A549 (cell line): ENCODE measurements at regions not wholly inside any gene's neighbourhood (a gene's known extent, or its start where the extent isn't known, plus 50 kb on each side); places are given as distances from the start of the nearest gene placed in this dataset.

Experiments used
- ATAC-seq, 2 experiments: fragments of 200-7000 bp in 1 of 2; fragments of >200 bp in 1 of 2; cut with Nextera tagmentation in 1 of 2; cut with Tn5 transposase in 1 of 2; 3 replicates each; pipeline versions ENCODE4 v1.8.0 to v1.9.1; 2018 to 2020; ENCODE audit warnings: mild to moderate bottlenecking in 1 of 2, moderate library complexity in 1 of 2
- CTCF ChIA-PET: fragments of 300-600 bp; sonication (Branson Sonifier 250); formaldehyde crosslinking; extraction: SDS; loops from one replicate; lab custom pipeline; 2021; ENCODE audit warnings: antibody characterized with exemption, inconsistent platforms; lab: Yijun Ruan, JAX
- POLR2A ChIA-PET: fragments of 350-600 bp; formaldehyde crosslinking; extraction: SDS; loops from one replicate; lab custom pipeline; 2021; ENCODE audit warnings: antibody characterized with exemption, inconsistent platforms; lab: Yijun Ruan, JAX
- DNase-seq, 2 experiments: peaks; one replicate each; pipeline versions ENCODE4 v3.0.0 to v3.0.0-alpha.2; 2011 to 2016; ENCODE audit warnings: low read depth in 1 of 2, low spot score in 1 of 2
- FAIRE-seq: peaks from 2 replicates; lab custom pipeline; 2011; peaks lifted over from hg19 to GRCh38; lab: Jason Lieb, UNC
- H3K27ac ChIP-seq, 2 experiments: fragments of >200 bp; sonication (Bioruptor Twin); formaldehyde crosslinking; 3 replicates each; pipeline ENCODE4 v1.5.1; 2016 to 2017
- H3K4me1 ChIP-seq: fragments of >200 bp; sonication (Bioruptor Twin); formaldehyde crosslinking; 3 replicates; pipeline ENCODE4 v1.6.1; 2016
- H3K4me2 ChIP-seq: fragments of >200 bp; sonication (Bioruptor Twin); formaldehyde crosslinking; 3 replicates; pipeline ENCODE4 v1.6.1; 2016
- H3K4me3 ChIP-seq: fragments of >200 bp; sonication (Bioruptor Twin); formaldehyde crosslinking; 3 replicates; pipeline ENCODE4 v1.5.1; 2016
- H3K9me3 ChIP-seq: fragments of >200 bp; sonication (Bioruptor Twin); formaldehyde crosslinking; 3 replicates; pipeline ENCODE4 v1.6.1; 2016
- CBX2 ChIP-seq: fragments of 200-600 bp; sonication (generic); IDR thresholded peaks from 2 replicates; pipeline ENCODE4 v1.6.1; 2016; ENCODE audit warnings: low read depth, mild to moderate bottlenecking, borderline replicate concordance
- CBX8 ChIP-seq: fragments of 200-600 bp; sonication (generic); IDR thresholded peaks from 2 replicates; pipeline ENCODE4 v1.6.1; 2016
- CHD4 ChIP-seq: fragments of 200-600 bp; sonication (generic); IDR thresholded peaks from 2 replicates; pipeline ENCODE4 v1.6.1; 2016; ENCODE audit warnings: antibody characterized with exemption, mild to moderate bottlenecking, borderline replicate concordance
- EHF ChIP-seq: fragments of 250-450 bp; sonication (Bioruptor Pico); IDR thresholded peaks from 2 replicates; pipeline ENCODE4 v1.5.0; 2020; ENCODE audit warnings: mild to moderate bottlenecking
- ELK1 ChIP-seq: fragments of 150-350 bp; IDR thresholded peaks from 2 replicates; pipeline ENCODE4 v1.6.1; 2014; ENCODE audit warnings: low read depth, mild to moderate bottlenecking, low read length
- ESRRA ChIP-seq: fragments of 150-350 bp; IDR thresholded peaks from 2 replicates; pipeline ENCODE4 v1.6.1; 2014; ENCODE audit warnings: mild to moderate bottlenecking, low read length, borderline replicate concordance
- FOXS1 ChIP-seq: fragments of 250-450 bp; sonication (Bioruptor Pico); IDR thresholded peaks from 2 replicates; pipeline ENCODE4 v1.5.0; 2020; ENCODE audit warnings: mild to moderate bottlenecking, moderate library complexity
- HEYL ChIP-seq: fragments of 250-450 bp; sonication (Bioruptor Pico); IDR thresholded peaks from 2 replicates; pipeline ENCODE4 v1.8.0; 2021; ENCODE audit warnings: mild to moderate bottlenecking, moderate library complexity
- KDM1A ChIP-seq: fragments of 200-600 bp; sonication (generic); IDR thresholded peaks from 2 replicates; pipeline ENCODE4 v1.6.1; 2016; ENCODE audit warnings: low read depth, mild to moderate bottlenecking
- KDM5A ChIP-seq: fragments of 200-600 bp; sonication (generic); IDR thresholded peaks from 2 replicates; pipeline ENCODE4 v1.6.1; 2016; ENCODE audit warnings: antibody characterized with exemption, mild to moderate bottlenecking
- MAZ ChIP-seq: fragments of 150-350 bp; IDR thresholded peaks from 2 replicates; pipeline ENCODE4 v1.6.1; 2014; ENCODE audit warnings: antibody characterized with exemption, low read depth, low read length, borderline replicate concordance
- NFE2L2 ChIP-seq: fragments of 150-350 bp; conservative IDR thresholded peaks from 2 replicates; pipeline ENCODE4 v1.6.1; 2014; ENCODE audit warnings: low read length
- NPAS2 ChIP-seq: fragments of 250-450 bp; sonication (Bioruptor Pico); IDR thresholded peaks from 2 replicates; pipeline ENCODE4 v1.8.0; 2022; ENCODE audit warnings: mild to moderate bottlenecking, moderate library complexity, borderline replicate concordance
- POLR2A ChIP-seq: IDR thresholded peaks from 2 replicates; pipeline ENCODE4 v1.6.1; 2012; ENCODE audit warnings: mild to moderate bottlenecking, low read length
- RAD21 ChIP-seq, 2 experiments: fragments of >200 bp in 1 of 2; sonication (Bioruptor Twin) in 1 of 2; formaldehyde crosslinking in 1 of 2; IDR thresholded peaks in 1 of 2; conservative IDR thresholded peaks in 1 of 2; 2 replicates in 1 of 2; 3 replicates in 1 of 2; pipeline ENCODE4 v1.6.1; 2012 to 2018; ENCODE audit warnings: inconsistent platforms in 1 of 2
- REST ChIP-seq: fragments of 200-600 bp; sonication (generic); IDR thresholded peaks from 2 replicates; pipeline ENCODE4 v1.6.1; 2016; ENCODE audit warnings: antibody characterized with exemption, mild to moderate bottlenecking, moderate library complexity
- ZNF302 ChIP-seq: fragments of 250-450 bp; sonication (Bioruptor Pico); IDR thresholded peaks from 2 replicates; pipeline ENCODE4 v1.9.0; 2021; ENCODE audit warnings: inconsistent platforms, mild to moderate bottlenecking, moderate library complexity
- WGBS: methylation state at CpG from one replicate; pipeline ENCODE4 v1.1.6; 2017; ENCODE audit errors: missing lambda C conversion rate; 5-methylcytosine and 5-hydroxymethylcytosine counted together
- TF ChIP-seq, protein P1 (sequence below): IDR thresholded peaks from 2 replicates; pipeline ENCODE4 v1.6.1; 2012
- TF ChIP-seq, protein P2 (sequence below): IDR thresholded peaks from 2 replicates; pipeline ENCODE4 v1.6.1; 2012
- TF ChIP-seq, protein P3 (sequence below): fragments of >200 bp; sonication (Bioruptor Twin); formaldehyde crosslinking; IDR thresholded peaks from 2 replicates; pipeline ENCODE4 v1.6.1; 2016

GRCh38 chr13:100913143-100913542, 238.5 kb upstream of the TMTC4 start:
- ChIA-PET POLR2A (no interaction called here), CTCF (no interaction called here)
- Histone ChIP-seq H3K4me2 (no peak overlapping the region), H3K9me3 (no peaks in the 10 kb centered on the region), H3K4me3 (no peak overlapping the region), H3K27ac (no peak overlapping the region), H3K4me1 (no peaks in the 10 kb centered on the region)
- 33% methylated on average over 6 of the region's 6 CpGs for WGBS
- DNase-seq (no peak), FAIRE-seq (no peak), ATAC-seq (no peak)
- no peak for TF ChIP-seq POLR2A
- TF ChIP-seq MAZ, result no peak

DNA sequence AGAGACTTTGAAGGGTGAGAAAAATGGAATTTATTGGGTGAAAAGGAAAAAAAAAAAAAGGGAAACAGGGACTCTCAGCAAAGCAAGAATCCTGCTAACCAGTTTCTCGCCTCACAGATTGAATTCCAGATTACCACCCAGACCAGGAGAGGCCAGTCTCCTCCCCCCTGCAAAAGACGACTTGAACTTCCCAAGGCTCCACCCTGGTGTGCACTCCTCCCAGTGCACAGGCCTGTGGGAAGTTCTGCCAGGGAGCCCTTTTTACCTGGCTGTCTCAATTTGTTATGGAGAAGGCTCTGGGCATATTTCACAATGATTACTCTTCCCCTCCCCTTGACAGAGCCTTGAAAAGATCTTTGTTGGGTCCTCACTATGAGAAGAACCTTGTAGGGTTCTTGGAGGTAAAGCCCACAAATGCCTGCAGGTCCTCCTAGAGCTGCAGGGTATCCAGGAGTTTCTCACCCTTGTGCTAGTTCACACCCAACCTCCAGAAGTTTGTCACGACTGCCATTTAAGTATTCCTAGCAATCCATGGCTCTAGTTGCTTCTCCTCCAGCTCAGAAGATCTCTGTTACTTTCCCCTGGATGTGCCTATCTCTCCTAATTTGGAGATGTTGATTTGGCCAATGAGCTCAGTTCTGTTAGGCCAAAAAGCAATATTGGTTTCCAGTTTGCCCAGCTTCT, 229.8 kb upstream of the TMTC4 start:
- whole genome bisulfite sequencing, result 0% methylated on average over 3 of the region's 3 CpGs
- POLR2A ChIA-PET, result no interaction called here
- H3K4me3 ChIP-seq, result no peak overlapping the region
- CTCF ChIA-PET, result no interaction called here
- no peak for ATAC-seq
- no peaks in the 10 kb centered on the region for H3K9me3 ChIP-seq
- H3K4me1 ChIP-seq, result no peaks in the 10 kb centered on the region
- TF ChIP-seq NPAS2 (no peak), CHD4 (no peak), REST (no peak), ELK1 (no peak), CBX2 (no peak), NFE2L2 (no peak), EHF (no peak), CBX8 (no peak), RAD21 (conservative IDR thresholded peaks at IDR 0.05 in 1 of 2, IDR thresholded peaks at IDR 0.05 in 1 of 2) (no peak), ESRRA (no peak), KDM5A (no peak), KDM1A (no peak), HEYL (no peak), ZNF302 (CRISPR knock-in tag) (no peak), FOXS1 (CRISPR knock-in tag) (no peak)
- TF ChIP-seq, protein P1, sequence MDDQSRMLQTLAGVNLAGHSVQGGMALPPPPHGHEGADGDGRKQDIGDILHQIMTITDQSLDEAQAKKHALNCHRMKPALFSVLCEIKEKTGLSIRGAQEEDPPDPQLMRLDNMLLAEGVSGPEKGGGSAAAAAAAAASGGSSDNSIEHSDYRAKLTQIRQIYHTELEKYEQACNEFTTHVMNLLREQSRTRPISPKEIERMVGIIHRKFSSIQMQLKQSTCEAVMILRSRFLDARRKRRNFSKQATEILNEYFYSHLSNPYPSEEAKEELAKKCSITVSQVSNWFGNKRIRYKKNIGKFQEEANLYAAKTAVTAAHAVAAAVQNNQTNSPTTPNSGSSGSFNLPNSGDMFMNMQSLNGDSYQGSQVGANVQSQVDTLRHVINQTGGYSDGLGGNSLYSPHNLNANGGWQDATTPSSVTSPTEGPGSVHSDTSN, result no peak
- TF ChIP-seq, protein P2, sequence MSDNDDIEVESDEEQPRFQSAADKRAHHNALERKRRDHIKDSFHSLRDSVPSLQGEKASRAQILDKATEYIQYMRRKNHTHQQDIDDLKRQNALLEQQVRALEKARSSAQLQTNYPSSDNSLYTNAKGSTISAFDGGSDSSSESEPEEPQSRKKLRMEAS, result no peak
- TF ChIP-seq, protein P3, sequence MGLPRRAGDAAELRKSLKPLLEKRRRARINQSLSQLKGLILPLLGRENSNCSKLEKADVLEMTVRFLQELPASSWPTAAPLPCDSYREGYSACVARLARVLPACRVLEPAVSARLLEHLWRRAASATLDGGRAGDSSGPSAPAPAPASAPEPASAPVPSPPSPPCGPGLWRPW, result no peak
- no peak for DNase-seq
- no peak for FAIRE-seq
- no peak overlapping the region for H3K27ac ChIP-seq
- H3K4me2 ChIP-seq, result no peak overlapping the region
